ENCODE measurements at regions not wholly inside any gene's neighbourhood (a gene's known extent, or its start where the extent isn't known, plus 50 kb on each side); places are given as distances from the start of the nearest gene placed in this dataset.

- no peak overlapping the region for H3K4me2 ChIP-seq (ENCODE audit: low read length)
Observed at GRCh38 chr5:2376486-2376885, 375.0 kb downstream of the IRX2 start.

GRCh38 chr5:2375757-2376250 is 375.7 kb downstream of the IRX2 start:
- no peaks in the 10 kb centered on the region for H3K36me3 ChIP-seq (ENCODE audit: control insufficient read depth in 1 of 2, insufficient read depth in 2 of 2, low read length in 2 of 2)
- no peak overlapping the region for H3K4me2 ChIP-seq (ENCODE audit: low read length)
- CTCF ChIA-PET, result no interaction called here
- H3K9me3 ChIP-seq (ENCODE audit: control insufficient read depth in 1 of 2, insufficient read depth in 1 of 2, low read depth in 1 of 2, low read length in 2 of 2), result peaks cover 0 to 7% of the 10 kb centered on the region in 2 experiments; a peak in 2 of 4 replicates
- H3K4me3 ChIP-seq (replicated peaks in 1 of 2; ENCODE audit: low read depth in 1 of 2, low read length in 2 of 2), result no peak overlapping the region
- no peak overlapping the region for H3K27ac ChIP-seq (ENCODE audit: low read depth, low read length)
- no TSS peak for BruUV-seq (replicated peaks)
- RAD21 ChIA-PET (ENCODE audit: low non-redundant PET in 1 of 2, low total read pairs in 2 of 2, uncharacterized antibody in 2 of 2, unreplicated experiment in 2 of 2), result no interaction called here
- no peak overlapping the region for H2AFZ ChIP-seq (ENCODE audit: low read depth, low read length, poor library complexity, severe bottlenecking)
- H3K4me1 ChIP-seq (ENCODE audit: control insufficient read depth in 1 of 2, insufficient read depth in 2 of 2, low read length in 2 of 2), result no peaks in the 10 kb centered on the region
- no peak for ATAC-seq
- intact Hi-C loops (cut with micrococcal nuclease), result no loop called here
- DNase-seq (ENCODE audit: low read depth, low spot score), result no peak
- H4K20me1 ChIP-seq (ENCODE audit: insufficient read depth), result no peaks in the 10 kb centered on the region
- POLR2A ChIA-PET, result no interaction called here
- H3K79me2 ChIP-seq (ENCODE audit: insufficient read depth, low read length), result no peaks in the 10 kb centered on the region
- H3K27me3 ChIP-seq (ENCODE audit: insufficient read depth, low read length), result no peaks in the 10 kb centered on the region
- no peak overlapping the region for H3K9ac ChIP-seq (ENCODE audit: low read length)
- no peaks in the 10 kb centered on the region for H3K9me2 ChIP-seq (ENCODE audit: insufficient read depth)
- TF ChIP-seq MAX (IDR thresholded peaks at IDR 0.05), result no peak
- TF ChIP-seq ELF1 (IDR thresholded peaks at IDR 0.05; ENCODE audit: borderline replicate concordance, low read depth), result no peak
- no peak for TF ChIP-seq SP1 (IDR thresholded peaks at IDR 0.05; ENCODE audit: low read depth)
- no peak for TF ChIP-seq CEBPB (IDR thresholded peaks at IDR 0.05; ENCODE audit: low read depth)
- TF ChIP-seq SIN3A (IDR thresholded peaks at IDR 0.05; ENCODE audit: low read depth), result no peak
- TF ChIP-seq YY1 (IDR thresholded peaks at IDR 0.05; ENCODE audit: extremely low read depth, insufficient replicate concordance, low read depth, low read length), result no peak
- no peak for TF ChIP-seq SRF (IDR thresholded peaks at IDR 0.05; ENCODE audit: low read depth)
- TF ChIP-seq CBX3 (IDR thresholded peaks at IDR 0.05; ENCODE audit: low read depth), result no peak
- no peak for TF ChIP-seq ZBTB33 (IDR thresholded peaks at IDR 0.05; ENCODE audit: extremely low read depth, insufficient replicate concordance, low read length)
- TF ChIP-seq EGR1 (IDR thresholded peaks at IDR 0.05; ENCODE audit: low read depth), result no peak
- TF ChIP-seq EZH2 (IDR thresholded peaks at IDR 0.05), result no peak
- TF ChIP-seq ZNF274 (IDR thresholded peaks at IDR 0.05; ENCODE audit: low read depth, low read length), result no peak
- no peak for TF ChIP-seq REST (IDR thresholded peaks at IDR 0.05; ENCODE audit: low read depth)

More at GRCh38 chr5:2376486-2376885, 375.0 kb downstream of the IRX2 start:
- Histone ChIP-seq H2AFZ (ENCODE audit: low read depth, low read length, poor library complexity, severe bottlenecking) (no peak overlapping the region), H3K4me1 (ENCODE audit: control insufficient read depth in 1 of 2, insufficient read depth in 2 of 2, low read length in 2 of 2) (no peaks in the 10 kb centered on the region), H3K9ac (ENCODE audit: low read length) (no peak overlapping the region), H3K79me2 (ENCODE audit: insufficient read depth, low read length) (no peaks in the 10 kb centered on the region), H3K36me3 (ENCODE audit: control insufficient read depth in 1 of 2, insufficient read depth in 2 of 2, low read length in 2 of 2) (no peaks in the 10 kb centered on the region), H3K27ac (ENCODE audit: low read depth, low read length) (no peak overlapping the region), H3K4me3 (replicated peaks in 1 of 2; ENCODE audit: low read depth in 1 of 2, low read length in 2 of 2) (no peak overlapping the region), H4K20me1 (ENCODE audit: insufficient read depth) (no peaks in the 10 kb centered on the region), H3K27me3 (ENCODE audit: insufficient read depth, low read length) (no peaks in the 10 kb centered on the region), H3K9me3 (ENCODE audit: control insufficient read depth in 1 of 2, insufficient read depth in 1 of 2, low read depth in 1 of 2, low read length in 2 of 2) (peaks cover 0 to 7% of the 10 kb centered on the region in 2 experiments; a peak in 2 of 4 replicates), H3K9me2 (ENCODE audit: insufficient read depth) (no peaks in the 10 kb centered on the region)
- CTCF ChIA-PET, result no interaction called here
- POLR2A ChIA-PET, result no interaction called here
- no peak for ATAC-seq
- DNase-seq (ENCODE audit: low read depth, low spot score), result no peak
- TF ChIP-seq ATF3 (IDR thresholded peaks at IDR 0.05) (no peak), SP1 (IDR thresholded peaks at IDR 0.05; ENCODE audit: low read depth) (no peak), ZNF274 (IDR thresholded peaks at IDR 0.05; ENCODE audit: low read depth, low read length) (no peak), ELF1 (IDR thresholded peaks at IDR 0.05; ENCODE audit: borderline replicate concordance, low read depth) (no peak), RAD21 (IDR thresholded peaks at IDR 0.05; ENCODE audit: low read depth) (no peak)
- intact Hi-C loops (cut with micrococcal nuclease), result no loop called here
- RAD21 ChIA-PET (ENCODE audit: low non-redundant PET in 1 of 2, low total read pairs in 2 of 2, uncharacterized antibody in 2 of 2, unreplicated experiment in 2 of 2), result no interaction called here
- no TSS peak for BruUV-seq (replicated peaks)

Data from HCT116 (cell line).